HCT116 (cell line): ENCODE measurements at regions not wholly inside any gene's neighbourhood (a gene's known extent, or its start where the extent isn't known, plus 50 kb on each side); places are given as distances from the start of the nearest gene placed in this dataset.

Experiments
- ATAC-seq: fragments of 200-7000 bp; cut with Tn5 transposase; 2 replicates; pipeline ENCODE4 v1.9.1; 2020; ENCODE audit warnings: mild to moderate bottlenecking, moderate library complexity
- BruUV-seq: library from RNA; stranded (reverse); fragments of 400-500 nt; replicated peaks from 2 replicates; lab custom pipeline; 2021; lab: Mats Ljungman, UMichigan
- CTCF ChIA-PET: fragments of 300-600 bp; sonication (Branson Sonifier 250); formaldehyde crosslinking; loops from one replicate; lab custom pipeline; 2021; ENCODE audit warnings: antibody characterized with exemption; lab: Charles Lee
- POLR2A ChIA-PET: fragments of 300-600, 350-600 bp; sonication (Branson Sonifier 250); formaldehyde crosslinking; loops from one replicate; lab custom pipeline; 2021; ENCODE audit warnings: antibody characterized with exemption; lab: Charles Lee
- RAD21 ChIA-PET, 2 experiments: fragments of 300-600 bp; sonication (Branson Sonifier 250); formaldehyde crosslinking; loops; one replicate each; lab custom pipeline; 2023; ENCODE audit warnings: low total read pairs in 2 of 2; ENCODE audit not compliant: uncharacterized antibody in 2 of 2, unreplicated experiment in 2 of 2, low non-redundant PET in 1 of 2; lab: Charles Lee
- DNase-seq: peaks from one replicate; pipeline ENCODE4 v3.0.0-alpha.2; 2010; ENCODE audit warnings: low read depth, low spot score
- H2AFZ ChIP-seq: fragments of 200-600 bp; shearing (Covaris generic), sonication (generic); 2 replicates; pipeline ENCODE4 v1.6.1; 2017; ENCODE audit warnings: low read depth, mixed run types, mixed read lengths, antibody characterized with exemption, low read length; ENCODE audit not compliant: poor library complexity, severe bottlenecking
- H3K27ac ChIP-seq: 2 replicates; pipeline ENCODE4 v1.5.1; 2012; ENCODE audit warnings: low read depth, low read length
- H3K27me3 ChIP-seq: fragments of 200-600 bp; sonication (generic); 2 replicates; pipeline ENCODE4 v1.6.1; 2016; ENCODE audit warnings: mixed run types, low read length, mixed read lengths; ENCODE audit not compliant: insufficient read depth
- H3K36me3 ChIP-seq, 2 experiments: fragments of 200-500 bp in 1 of 2; fragments of 200-600 bp in 1 of 2; sonication (Bioruptor generic) in 1 of 2; sonication (generic) in 1 of 2; 2 replicates each; pipeline versions ENCODE4 v1.5.1 to v1.6.1; 2014 to 2016; ENCODE audit warnings: low read length in 2 of 2, inconsistent platforms in 1 of 2, mixed read lengths in 1 of 2, mixed run types in 1 of 2; ENCODE audit not compliant: insufficient read depth in 2 of 2, control insufficient read depth in 1 of 2
- H3K4me1 ChIP-seq, 2 experiments: fragments of 200-600 bp in 1 of 2; sonication (generic) in 1 of 2; 2 replicates each; pipeline versions ENCODE4 v1.5.1 to v1.6.1; 2012 to 2017; ENCODE audit warnings: low read length in 2 of 2, inconsistent platforms in 1 of 2, mild to moderate bottlenecking in 1 of 2, mixed read lengths in 1 of 2, mixed run types in 1 of 2, moderate library complexity in 1 of 2; ENCODE audit not compliant: insufficient read depth in 2 of 2, control insufficient read depth in 1 of 2
- H3K4me2 ChIP-seq: fragments of 200-600 bp; sonication (generic); 2 replicates; pipeline ENCODE4 v1.6.1; 2017; ENCODE audit warnings: mixed run types, low read length, mixed read lengths
- H3K4me3 ChIP-seq, 2 experiments: fragments of 200-600 bp in 1 of 2; sonication (generic) in 1 of 2; replicated peaks in 1 of 2; 2 replicates each; pipeline ENCODE4 v1.5.1; 2011 to 2016; ENCODE audit warnings: low read length in 2 of 2, control low read depth in 1 of 2, low read depth in 1 of 2, mild to moderate bottlenecking in 1 of 2, mixed read lengths in 1 of 2, mixed run types in 1 of 2
- H3K79me2 ChIP-seq: fragments of 200-600 bp; sonication (generic); 2 replicates; pipeline ENCODE4 v1.6.1; 2017; ENCODE audit warnings: mild to moderate bottlenecking, mixed run types, low read length, moderate library complexity, mixed read lengths; ENCODE audit not compliant: insufficient read depth
- H3K9ac ChIP-seq: fragments of 200-600 bp; sonication (generic); 2 replicates; pipeline ENCODE4 v1.6.1; 2016; ENCODE audit warnings: low read length, mixed read lengths
- H3K9me2 ChIP-seq: fragments of 200-600 bp; sonication (generic), shearing (Covaris generic); 2 replicates; pipeline ENCODE4 v1.6.1; 2017; ENCODE audit warnings: mixed run types, mild to moderate bottlenecking, moderate library complexity; ENCODE audit not compliant: insufficient read depth
- H3K9me3 ChIP-seq, 2 experiments: fragments of 200-500 bp in 1 of 2; fragments of 200-600 bp in 1 of 2; sonication (Bioruptor generic) in 1 of 2; sonication (generic) in 1 of 2; 2 replicates each; pipeline ENCODE4 v1.6.1; 2014 to 2017; ENCODE audit warnings: low read length in 2 of 2, mixed read lengths in 2 of 2, inconsistent platforms in 1 of 2, low read depth in 1 of 2, mild to moderate bottlenecking in 1 of 2, mixed run types in 1 of 2, moderate library complexity in 1 of 2; ENCODE audit not compliant: control insufficient read depth in 1 of 2, insufficient read depth in 1 of 2
- H4K20me1 ChIP-seq: fragments of 200-600 bp; sonication (generic), shearing (Covaris generic); 2 replicates; pipeline ENCODE4 v1.6.1; 2017; ENCODE audit warnings: mixed run types, mild to moderate bottlenecking, moderate library complexity; ENCODE audit not compliant: insufficient read depth
- CBX3 ChIP-seq: IDR thresholded peaks from 2 replicates; pipeline ENCODE4 v1.6.1; 2012; ENCODE audit warnings: low read depth
- CEBPB ChIP-seq: IDR thresholded peaks from 2 replicates; pipeline ENCODE4 v1.6.1; 2012; ENCODE audit warnings: low read depth
- CTCF ChIP-seq, 3 experiments: fragments of 200-600 bp in 1 of 3; sonication (generic) in 1 of 3; IDR thresholded peaks in 2 of 3; conservative IDR thresholded peaks in 1 of 3; 2 replicates each; pipeline ENCODE4 v1.5.1; 2012 to 2017; ENCODE audit warnings: low read depth in 2 of 3, low read length in 2 of 3, antibody characterized with exemption in 1 of 3, borderline replicate concordance in 1 of 3, control low read depth in 1 of 3, mild to moderate bottlenecking in 1 of 3, mixed read lengths in 1 of 3, mixed run types in 1 of 3, moderate library complexity in 1 of 3; ENCODE audit not compliant: insufficient read depth in 1 of 3
- EGR1 ChIP-seq: IDR thresholded peaks from 2 replicates; pipeline ENCODE4 v1.6.1; 2012; ENCODE audit warnings: low read depth
- ELF1 ChIP-seq: IDR thresholded peaks from 2 replicates; pipeline ENCODE4 v1.6.1; 2012; ENCODE audit warnings: low read depth, borderline replicate concordance
- EZH2phosphoT487 ChIP-seq: fragments of 200-600 bp; IDR thresholded peaks from 2 replicates; pipeline ENCODE4 v1.6.1; 2018; ENCODE audit warnings: antibody characterized with exemption, borderline replicate concordance
- FOSL1 ChIP-seq: IDR thresholded peaks from 2 replicates; pipeline ENCODE4 v1.6.1; 2012; ENCODE audit warnings: low read depth
- JUND ChIP-seq: IDR thresholded peaks from 2 replicates; pipeline ENCODE4 v1.6.1; 2012
- MAX ChIP-seq: IDR thresholded peaks from 2 replicates; pipeline ENCODE4 v1.6.1; 2012
- SIN3A ChIP-seq: IDR thresholded peaks from 2 replicates; pipeline ENCODE4 v1.6.1; 2012; ENCODE audit warnings: low read depth
- SP1 ChIP-seq: IDR thresholded peaks from 2 replicates; pipeline ENCODE4 v1.6.1; 2012; ENCODE audit warnings: low read depth
- YY1 ChIP-seq: IDR thresholded peaks from 2 replicates; pipeline ENCODE4 v1.6.1; 2011; ENCODE audit warnings: low read length, low read depth, moderate library complexity, mild to moderate bottlenecking; ENCODE audit not compliant: insufficient replicate concordance; ENCODE audit errors: extremely low read depth
- ZNF274 ChIP-seq: fragments of 200-500 bp; sonication (Bioruptor generic); IDR thresholded peaks from 2 replicates; pipeline ENCODE4 v1.6.1; 2014; ENCODE audit warnings: mild to moderate bottlenecking, low read depth, low read length, inconsistent platforms
- intact Hi-C: fragments of 100-400 bp; cut with micrococcal nuclease; formaldehyde crosslinking; loops from 2 replicates; pipeline ENCODE4 v1.10.0; 2022
- TF ChIP-seq, protein P1 (sequence below): IDR thresholded peaks from 2 replicates; pipeline ENCODE4 v1.6.1; 2011; ENCODE audit warnings: mild to moderate bottlenecking, low read length, moderate library complexity; ENCODE audit not compliant: insufficient replicate concordance; ENCODE audit errors: extremely low read depth
- TF ChIP-seq, protein P2 (sequence below): IDR thresholded peaks from 2 replicates; pipeline ENCODE4 v1.6.1; 2012

DNA sequence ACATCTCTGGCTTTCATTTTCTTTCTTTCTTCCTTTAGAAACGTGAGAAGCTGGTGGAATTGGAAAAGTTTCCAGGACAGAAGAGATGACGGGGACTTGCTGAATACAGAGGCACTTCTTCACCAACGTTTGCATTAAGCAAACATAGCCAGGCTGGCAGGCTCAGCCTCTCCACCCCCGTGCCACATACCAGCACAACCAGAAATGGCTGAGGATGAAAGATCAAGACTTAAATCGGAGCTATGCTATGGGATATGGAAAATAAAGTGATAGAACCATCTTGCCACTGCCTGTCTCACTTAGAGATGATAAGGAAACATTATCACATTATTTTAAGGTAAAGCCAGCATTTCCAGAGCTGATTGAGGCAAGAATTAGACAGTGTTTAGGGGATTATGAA, 483.3 kb downstream of the BCL11A start:
- no peaks in the 10 kb centered on the region for H3K79me2 ChIP-seq
- H3K27me3 ChIP-seq: 0 out of 2 replicates have a peak, but pooled peaks cover 20% of the 10 kb centered on the region
- TF ChIP-seq CTCF (IDR thresholded peaks at IDR 0.05 in 2 of 3, conservative IDR thresholded peaks at IDR 0.05 in 1 of 3; ENCODE audit: borderline replicate concordance in 1 of 3, insufficient read depth in 1 of 3, low read depth in 2 of 3, low read length in 2 of 3): no peak
- TF ChIP-seq FOSL1: no peak
- TF ChIP-seq YY1: no peak
- ATAC-seq: no peak
- no peaks in the 10 kb centered on the region for H3K9me3 ChIP-seq
- H2AFZ ChIP-seq: no peak overlapping the region
- H3K4me3 ChIP-seq: no peak overlapping the region
- no peaks in the 10 kb centered on the region for H4K20me1 ChIP-seq
- RAD21 ChIA-PET: no interaction called here
- CTCF ChIA-PET: no interaction called here
- H3K9me2 ChIP-seq: no peaks in the 10 kb centered on the region
- no peak overlapping the region for H3K27ac ChIP-seq
- intact Hi-C loops: no loop called here
- POLR2A ChIA-PET: no interaction called here
- H3K36me3 ChIP-seq: no peaks in the 10 kb centered on the region
- no peak for DNase-seq
- H3K9ac ChIP-seq: no peak overlapping the region
- no TSS peak for BruUV-seq
- H3K4me2 ChIP-seq: no peak overlapping the region
- H3K4me1 ChIP-seq: no peaks in the 10 kb centered on the region

GRCh38 chr2:60068755-60069154, 484.7 kb downstream of the BCL11A start:
- RAD21 ChIA-PET: no interaction called here
- H3K4me1 ChIP-seq: no peaks in the 10 kb centered on the region
- no peaks in the 10 kb centered on the region for H3K36me3 ChIP-seq
- POLR2A ChIA-PET: no interaction called here
- no peaks in the 10 kb centered on the region for H3K79me2 ChIP-seq
- no peaks in the 10 kb centered on the region for H3K9me3 ChIP-seq
- H3K4me3 ChIP-seq: no peak overlapping the region
- ATAC-seq (no peak), DNase-seq (no peak)
- CTCF ChIA-PET: no interaction called here
- intact Hi-C loops: no loop called here
- H3K9ac ChIP-seq: no peak overlapping the region
- H4K20me1 ChIP-seq: no peaks in the 10 kb centered on the region
- 0 out of 2 replicates have a peak, but pooled peaks cover 20% of the 10 kb centered on the region for H3K27me3 ChIP-seq
- H3K4me2 ChIP-seq: no peak overlapping the region
- no peak overlapping the region for H2AFZ ChIP-seq
- no peaks in the 10 kb centered on the region for H3K9me2 ChIP-seq
- no peak overlapping the region for H3K27ac ChIP-seq
- BruUV-seq: no TSS peak
- TF ChIP-seq, protein P1, sequence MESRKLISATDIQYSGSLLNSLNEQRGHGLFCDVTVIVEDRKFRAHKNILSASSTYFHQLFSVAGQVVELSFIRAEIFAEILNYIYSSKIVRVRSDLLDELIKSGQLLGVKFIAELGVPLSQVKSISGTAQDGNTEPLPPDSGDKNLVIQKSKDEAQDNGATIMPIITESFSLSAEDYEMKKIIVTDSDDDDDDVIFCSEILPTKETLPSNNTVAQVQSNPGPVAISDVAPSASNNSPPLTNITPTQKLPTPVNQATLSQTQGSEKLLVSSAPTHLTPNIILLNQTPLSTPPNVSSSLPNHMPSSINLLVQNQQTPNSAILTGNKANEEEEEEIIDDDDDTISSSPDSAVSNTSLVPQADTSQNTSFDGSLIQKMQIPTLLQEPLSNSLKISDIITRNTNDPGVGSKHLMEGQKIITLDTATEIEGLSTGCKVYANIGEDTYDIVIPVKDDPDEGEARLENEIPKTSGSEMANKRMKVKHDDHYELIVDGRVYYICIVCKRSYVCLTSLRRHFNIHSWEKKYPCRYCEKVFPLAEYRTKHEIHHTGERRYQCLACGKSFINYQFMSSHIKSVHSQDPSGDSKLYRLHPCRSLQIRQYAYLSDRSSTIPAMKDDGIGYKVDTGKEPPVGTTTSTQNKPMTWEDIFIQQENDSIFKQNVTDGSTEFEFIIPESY: no peak
- TF ChIP-seq JUND: no peak
- TF ChIP-seq, protein P2, sequence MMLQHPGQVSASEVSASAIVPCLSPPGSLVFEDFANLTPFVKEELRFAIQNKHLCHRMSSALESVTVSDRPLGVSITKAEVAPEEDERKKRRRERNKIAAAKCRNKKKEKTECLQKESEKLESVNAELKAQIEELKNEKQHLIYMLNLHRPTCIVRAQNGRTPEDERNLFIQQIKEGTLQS: no peak
- TF ChIP-seq SP1: no peak
- no peak for TF ChIP-seq EGR1
- no peak for TF ChIP-seq MAX
- TF ChIP-seq SIN3A: no peak
- TF ChIP-seq CBX3: no peak
- no peak for TF ChIP-seq ZNF274
- TF ChIP-seq EZH2phosphoT487: no peak
- no peak for TF ChIP-seq ELF1
- TF ChIP-seq CEBPB: no peak
